ENCODE measurements at regions not wholly inside any gene's neighbourhood (a gene's known extent, or its start where the extent isn't known, plus 50 kb on each side); places are given as distances from the start of the nearest gene placed in this dataset.

GRCh38 chr7:126305671-126306070 is 947.1 kb downstream of the GRM8 start:
- TF ChIP-seq CTCF (IDR thresholded peaks at IDR 0.05; ENCODE audit: borderline replicate concordance), result no peak
- no peaks in the 10 kb centered on the region for H3K27me3 ChIP-seq (ENCODE audit: low read depth)
- H3K27ac ChIP-seq (replicated peaks), result no peak overlapping the region
- H3K9me3 ChIP-seq (replicated peaks), result no peaks in the 10 kb centered on the region
- no peaks in the 10 kb centered on the region for H3K4me1 ChIP-seq
- H3K4me3 ChIP-seq, result no peak overlapping the region
- no peaks in the 10 kb centered on the region for H3K36me3 ChIP-seq
- no peak for DNase-seq
- intact Hi-C loops (cut with micrococcal nuclease), result no loop called here

GRCh38 chr7:126303926-126304325 is 948.8 kb downstream of the GRM8 start:
- DNase-seq, result no peak
- no peak overlapping the region for H3K27ac ChIP-seq (replicated peaks)
- no peaks in the 10 kb centered on the region for H3K9me3 ChIP-seq (replicated peaks)
- intact Hi-C loops (cut with micrococcal nuclease), result no loop called here
- TF ChIP-seq CTCF (IDR thresholded peaks at IDR 0.05; ENCODE audit: borderline replicate concordance), result no peak
- no peak overlapping the region for H3K4me3 ChIP-seq
- no peaks in the 10 kb centered on the region for H3K4me1 ChIP-seq
- no peaks in the 10 kb centered on the region for H3K36me3 ChIP-seq
- H3K27me3 ChIP-seq (ENCODE audit: low read depth), result no peaks in the 10 kb centered on the region

DNA sequence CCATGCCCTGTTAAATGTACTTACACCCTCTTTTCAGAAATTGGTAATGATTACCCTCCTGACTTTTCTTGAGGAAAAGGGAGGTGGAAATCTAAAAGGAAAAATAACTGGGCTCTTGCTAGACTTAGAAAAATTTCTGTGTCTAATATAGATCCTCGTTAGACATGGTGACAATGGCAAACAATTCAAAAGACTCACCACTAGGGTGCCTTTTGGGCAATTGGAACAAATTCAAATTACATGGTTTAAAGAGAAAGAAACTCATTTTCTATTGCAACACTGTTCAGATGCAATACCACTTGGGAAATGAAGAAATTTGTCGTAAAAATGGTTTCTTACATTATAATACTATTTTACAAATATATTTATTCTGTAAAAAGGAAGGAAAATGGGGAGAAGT is 950.1 kb downstream of the GRM8 start:
- intact Hi-C loops (cut with micrococcal nuclease), result no loop called here
- no peaks in the 10 kb centered on the region for H3K4me1 ChIP-seq
- no peaks in the 10 kb centered on the region for H3K27me3 ChIP-seq (ENCODE audit: low read depth)
- TF ChIP-seq CTCF (IDR thresholded peaks at IDR 0.05; ENCODE audit: borderline replicate concordance), result no peak
- no peak overlapping the region for H3K27ac ChIP-seq (replicated peaks)
- H3K36me3 ChIP-seq, result no peaks in the 10 kb centered on the region
- H3K4me3 ChIP-seq, result no peak overlapping the region
- H3K9me3 ChIP-seq (replicated peaks), result peaks cover 8% of the 10 kb centered on the region
- no peak for DNase-seq

- H3K4me3 ChIP-seq, result no peak overlapping the region
- no peaks in the 10 kb centered on the region for H3K36me3 ChIP-seq
- no peaks in the 10 kb centered on the region for H3K27me3 ChIP-seq (ENCODE audit: low read depth)
- no peak for DNase-seq
- intact Hi-C loops (cut with micrococcal nuclease), result no loop called here
- H3K4me1 ChIP-seq, result no peaks in the 10 kb centered on the region
- no peaks in the 10 kb centered on the region for H3K9me3 ChIP-seq (replicated peaks)
- no peak overlapping the region for H3K27ac ChIP-seq (replicated peaks)
- TF ChIP-seq CTCF (IDR thresholded peaks at IDR 0.05; ENCODE audit: borderline replicate concordance), result no peak
These were observed 966.4 kb downstream of the GRM8 start for GRCh38 chr7:126286317-126286716.

GRCh38 chr7:126236261-126236660 is 1016.5 kb downstream of the GRM8 start:
- no peak for DNase-seq
- intact Hi-C loops (cut with micrococcal nuclease), result no loop called here
- peaks cover under 1% of the 10 kb centered on the region for H3K9me3 ChIP-seq (replicated peaks)

More at GRCh38 chr7:126236261-126236660, 1016.5 kb downstream of the GRM8 start:
- no peak for TF ChIP-seq CTCF (IDR thresholded peaks at IDR 0.05; ENCODE audit: borderline replicate concordance)
- no peak overlapping the region for H3K4me3 ChIP-seq
- H3K27ac ChIP-seq (replicated peaks), result no peak overlapping the region
- no peaks in the 10 kb centered on the region for H3K36me3 ChIP-seq
- no peaks in the 10 kb centered on the region for H3K27me3 ChIP-seq (ENCODE audit: low read depth)
- H3K4me1 ChIP-seq, result no peaks in the 10 kb centered on the region
